IMR-90 (cell line): ENCODE measurements at regions not wholly inside any gene's neighbourhood (a gene's known extent, or its start where the extent isn't known, plus 50 kb on each side); places are given as distances from the start of the nearest gene placed in this dataset.

ENCODE experiments used
- ATAC-seq: fragments of 200-7000 bp; cut with Tn5 transposase; 2 replicates; pipeline ENCODE4 v1.9.1; 2020; ENCODE audit warnings: low read depth, mild to moderate bottlenecking, moderate library complexity
- BruUV-seq: library from RNA; stranded (reverse); fragments of 400-500 nt; replicated peaks from 2 replicates; lab custom pipeline; 2021; lab: Mats Ljungman, UMichigan
- CTCF ChIA-PET: fragments of 300-600 bp; formaldehyde crosslinking; extraction: SDS; loops from one replicate; lab custom pipeline; 2021; ENCODE audit warnings: antibody characterized with exemption; lab: Yijun Ruan, JAX
- POLR2A ChIA-PET: fragments of 300-600 bp; sonication (Branson Sonifier 250); formaldehyde crosslinking; loops from one replicate; lab custom pipeline; 2022; ENCODE audit warnings: antibody characterized with exemption; ENCODE audit not compliant: unreplicated experiment; lab: Charles Lee
- DNase-seq: peaks from one replicate; pipeline ENCODE4 v3.0.0; 2013
- H2AFZ ChIP-seq: replicated peaks from 2 replicates; pipeline ENCODE3; 2013; ENCODE audit warnings: low read length, mild to moderate bottlenecking; ENCODE audit not compliant: poor library complexity
- H2AK5ac ChIP-seq: 2 replicates; pipeline ENCODE4 v1.6.1; 2013; ENCODE audit warnings: low read depth, low read length, inconsistent platforms
- H2AK9ac ChIP-seq: replicated peaks from 2 replicates; pipeline ENCODE3; 2013; ENCODE audit warnings: mild to moderate bottlenecking, low read depth, low read length, moderate library complexity; ENCODE audit not compliant: poor library complexity
- H2BK120ac ChIP-seq: 2 replicates; pipeline ENCODE4 v1.6.1; 2013; ENCODE audit warnings: low read depth, low read length, inconsistent platforms
- H2BK15ac ChIP-seq: 3 replicates; pipeline ENCODE4 v1.6.1; 2013; ENCODE audit warnings: low read depth, low read length, inconsistent platforms
- H2BK20ac ChIP-seq: 2 replicates; pipeline ENCODE4 v1.6.1; 2013; ENCODE audit warnings: low read depth, mild to moderate bottlenecking, inconsistent platforms, low read length, moderate library complexity
- H2BK5ac ChIP-seq: 2 replicates; pipeline ENCODE4 v1.6.1; 2013; ENCODE audit warnings: mild to moderate bottlenecking, low read depth, low read length, inconsistent platforms; ENCODE audit not compliant: poor library complexity, severe bottlenecking
- H3K14ac ChIP-seq: replicated peaks from 2 replicates; pipeline ENCODE4 v1.6.1; 2013; ENCODE audit warnings: low read depth, low read length, inconsistent platforms
- H3K18ac ChIP-seq: 2 replicates; pipeline ENCODE4 v1.6.1; 2013; ENCODE audit warnings: low read depth, low read length, control low read depth
- H3K23ac ChIP-seq: 2 replicates; pipeline ENCODE4 v1.6.1; 2013; ENCODE audit warnings: low read depth, low read length, inconsistent platforms
- H3K27ac ChIP-seq: 2 replicates; pipeline ENCODE4 v1.5.1; 2013; ENCODE audit warnings: mild to moderate bottlenecking, control low read depth, low read length; ENCODE audit not compliant: insufficient read depth
- H3K27me3 ChIP-seq: 2 replicates; pipeline ENCODE4 v1.6.1; 2013; ENCODE audit warnings: low read length; ENCODE audit not compliant: control insufficient read depth, insufficient read depth
- H3K36me3 ChIP-seq: 2 replicates; pipeline ENCODE4 v1.6.1; 2013; ENCODE audit warnings: low read length, mixed read lengths; ENCODE audit not compliant: control insufficient read depth, insufficient read depth
- H3K4ac ChIP-seq: 2 replicates; pipeline ENCODE4 v1.6.1; 2013; ENCODE audit warnings: low read depth, low read length, inconsistent platforms
- H3K4me1 ChIP-seq: 2 replicates; pipeline ENCODE4 v1.6.1; 2013; ENCODE audit warnings: low read length, mixed read lengths; ENCODE audit not compliant: control insufficient read depth, insufficient read depth
- H3K4me2 ChIP-seq: 2 replicates; pipeline ENCODE4 v1.6.1; 2013; ENCODE audit warnings: low read depth, mild to moderate bottlenecking, control low read depth, low read length, moderate library complexity
- H3K4me3 ChIP-seq: 2 replicates; pipeline ENCODE4 v1.5.1; 2013; ENCODE audit warnings: low read depth, mild to moderate bottlenecking, control low read depth, low read length, moderate library complexity; ENCODE audit not compliant: insufficient read depth
- H3K56ac ChIP-seq: 2 replicates; pipeline ENCODE4 v1.6.1; 2013; ENCODE audit warnings: low read length, inconsistent platforms; ENCODE audit not compliant: insufficient read depth; ENCODE audit errors: extremely low read depth
- H3K79me1 ChIP-seq, 2 experiments: 2 replicates each; pipeline ENCODE4 v1.6.1; 2013; ENCODE audit warnings: low read length in 2 of 2, inconsistent platforms in 1 of 2, low read depth in 1 of 2
- H3K9ac ChIP-seq: 2 replicates; pipeline ENCODE4 v1.6.1; 2013; ENCODE audit warnings: low read depth, low read length, control low read depth
- H3K9me1 ChIP-seq: 2 replicates; pipeline ENCODE4 v1.6.1; 2013; ENCODE audit warnings: low read length, inconsistent platforms; ENCODE audit not compliant: insufficient read depth
- H3K9me3 ChIP-seq: 2 replicates; pipeline ENCODE4 v1.6.1; 2013; ENCODE audit warnings: low read length; ENCODE audit not compliant: control insufficient read depth, insufficient read depth
- H4K20me1 ChIP-seq: 2 replicates; pipeline ENCODE4 v1.6.1; 2013; ENCODE audit warnings: low read length, inconsistent platforms; ENCODE audit not compliant: insufficient read depth
- H4K5ac ChIP-seq: 2 replicates; pipeline ENCODE4 v1.6.1; 2013; ENCODE audit warnings: mild to moderate bottlenecking, low read depth, low read length, control low read depth
- H4K8ac ChIP-seq, 2 experiments: 2 replicates each; pipeline ENCODE4 v1.6.1; 2013; ENCODE audit warnings: low read depth in 2 of 2, low read length in 2 of 2, control low read depth in 1 of 2, inconsistent platforms in 1 of 2
- H4K91ac ChIP-seq: 2 replicates; pipeline ENCODE4 v1.6.1; 2013; ENCODE audit warnings: low read depth, low read length, inconsistent platforms; ENCODE audit not compliant: insufficient read depth
- CTCF ChIP-seq: conservative IDR thresholded peaks from 2 replicates; pipeline ENCODE4 v1.5.1; 2012; ENCODE audit warnings: mild to moderate bottlenecking, low read depth, low read length, improper control_type of control experiment
- FOS ChIP-seq: fragments of 150-350 bp; IDR thresholded peaks from 2 replicates; pipeline ENCODE4 v1.6.1; 2016; ENCODE audit warnings: low read depth, low read length
- MAFK ChIP-seq: IDR thresholded peaks from 2 replicates; pipeline ENCODE4 v1.6.1; 2012; ENCODE audit warnings: low read depth, low read length, improper control_type of control experiment
- RAD21 ChIP-seq: IDR thresholded peaks from 2 replicates; pipeline ENCODE4 v1.6.1; 2012; ENCODE audit warnings: low read length, improper control_type of control experiment
- SMC3 ChIP-seq: fragments of 150-350 bp; IDR thresholded peaks from 2 replicates; pipeline ENCODE4 v1.6.1; 2016; ENCODE audit warnings: low read depth, mild to moderate bottlenecking, antibody characterized with exemption, low read length, moderate library complexity
- WGBS, 2 experiments: methylation state at CpG; one replicate each; pipeline versions ENCODE4 v1.1.5 to v1.1.7; 2013; ENCODE audit warnings: missing lambda C conversion rate in 2 of 2; ENCODE audit not compliant: insufficient read length in 1 of 2; ENCODE audit errors: extremely low coverage in 2 of 2; 5-methylcytosine and 5-hydroxymethylcytosine counted together
- dilution Hi-C: fragments of 300-500 bp; cut with HindIII; formaldehyde crosslinking; loops from one replicate; pipeline ENCODE4 v1.14.3; 2018; ENCODE audit warnings: low sequenced_read_pairs; ENCODE audit not compliant: unreplicated experiment
- in situ Hi-C: fragments of 300-500 bp; cut with MboI; formaldehyde crosslinking; loops from 3 replicates; pipeline ENCODE4 v1.14.3; 2019; ENCODE audit warnings: low sequenced_read_pairs, inconsistent platforms, mixed read lengths
- intact Hi-C: fragments of 100-400 bp; cut with micrococcal nuclease; formaldehyde crosslinking; loops from 2 replicates; pipeline ENCODE4 v1.10.0; 2022

- Histone ChIP-seq H3K36me3 (no peaks in the 10 kb centered on the region), H3K23ac (peak overlapping the region; percentile 14; the same call in 1 of the 2 replicates), H3K18ac (peak overlapping the region; percentile 30; the same call in 1 of the 2 replicates), H4K20me1 (no peaks in the 10 kb centered on the region), H3K27me3 (0 out of 2 replicates have a peak, but pooled peaks cover 3% of the 10 kb centered on the region), H3K79me1 (no peaks in the 10 kb centered on the region), H2AK9ac (peak overlapping the region; percentile 2), H4K8ac (peak overlapping the region; percentile 15 to 83), H3K27ac (peak overlapping the region; percentile 72), H3K9me3 (no peaks in the 10 kb centered on the region), H3K4ac (peak overlapping the region; percentile 64), H3K9me1 (0 out of 2 replicates have a peak, but pooled peaks cover 6% of the 10 kb centered on the region), H4K5ac (peak overlapping the region; percentile 13; the same call in 1 of the 2 replicates), H2BK120ac (peak overlapping the region; percentile 69), H3K9ac (peak overlapping the region; percentile 30), H3K14ac (peak overlapping the region; percentile 46; the same call in 1 of the 2 replicates), H2BK15ac (no peak overlapping the region; the same call in 2 of the 3 replicates), H2BK20ac (peak overlapping the region; percentile 48), H2AK5ac (no peak overlapping the region), H3K56ac (peak overlapping the region; percentile 10; the same call in 1 of the 2 replicates), H2AFZ (peak overlapping the region; percentile 75), H4K91ac (no peak overlapping the region), H3K4me1 (peaks cover 11% of the 10 kb centered on the region), H3K4me3 (no peak overlapping the region; the same call in 1 of the 2 replicates), H3K4me2 (peak overlapping the region; percentile 64), H2BK5ac (peak overlapping the region; percentile 1)
- in situ Hi-C loops (loop anchor here (25.0 kb wide), 2 partner anchors 506 to 706 kb away; no protein-coding TSS in a partner anchor), intact Hi-C loops (loop anchor here (1.0 to 10.0 kb wide), 4 partner anchors 258 to 934 kb away; partner anchors contain the start of gene GUCY2F), dilution Hi-C loops (no loop called here)
- ChIA-PET CTCF (interaction anchor here (0.6 to 2.2 kb wide), 9 partner anchors 10 to 933 kb away, joined by 3 to 8 read pairs (median 3); no protein-coding TSS in a partner anchor), POLR2A (interaction anchor here (0.7 kb wide), 1 partner anchor 16 kb away, joined by 3 read pairs; no protein-coding TSS in a partner anchor)
- ATAC-seq: peak; percentile 77
- TF ChIP-seq MAFK: no peak
- TF ChIP-seq RAD21: peak; percentile 72
- peak; percentile 54 for TF ChIP-seq SMC3
- peak; percentile 57; the same call in 1 of the 2 replicates for TF ChIP-seq FOS
- peak; percentile 60 for TF ChIP-seq CTCF
- WGBS, 2 experiments: 28% methylated on average over 7 of the region's 22 CpGs; no CpG with 5 or more reads in 1 of the 2 experiments
- BruUV-seq: no TSS peak
- DNase-seq: peak; percentile 86
These were observed 59.9 kb downstream of the RTL9 start for GRCh38 chrX:110418316-110419235.
